H1 (cell line): ENCODE measurements at regions not wholly inside any gene's neighbourhood (a gene's known extent, or its start where the extent isn't known, plus 50 kb on each side); places are given as distances from the start of the nearest gene placed in this dataset.
"Not testable (repeated sequence)": the region's sequence is repeated elsewhere in the genome, so short reads cannot be mapped to it uniquely, and the experiment has no call there.

Source experiments
- CTCF ChIA-PET: fragments of 300-600 bp; sonication (Branson Sonifier 250); formaldehyde crosslinking; loops from one replicate; lab custom pipeline; 2021; ENCODE audit not compliant: partially characterized antibody; lab: Charles Lee
- POLR2A ChIA-PET: fragments of 300-600 bp; sonication (Branson Sonifier 250); formaldehyde crosslinking; loops from one replicate; lab custom pipeline; 2021; ENCODE audit warnings: inconsistent platforms; ENCODE audit not compliant: partially characterized antibody; lab: Charles Lee
- DNase-seq, 2 experiments: peaks; one replicate each; pipeline versions ENCODE4 v3.0.0 to v3.0.0-alpha.2; 2010 to 2022; ENCODE audit warnings: low spot score in 2 of 2, low read depth in 1 of 2, mixed read lengths in 1 of 2
- FAIRE-seq: peaks from 2 replicates; lab custom pipeline; 2011; peaks lifted over from hg19 to GRCh38; lab: Jason Lieb, UNC
- H2AFZ ChIP-seq: 2 replicates; pipeline ENCODE4 v1.8.1; 2012; ENCODE audit warnings: low read length, inconsistent platforms
- H2AK5ac ChIP-seq: 2 replicates; pipeline ENCODE4 v1.6.1; 2013; ENCODE audit warnings: low read depth, low read length
- H2BK120ac ChIP-seq: replicated peaks from 2 replicates; pipeline ENCODE3; 2013; ENCODE audit warnings: low read depth, low read length, inconsistent platforms
- H2BK12ac ChIP-seq: 2 replicates; pipeline ENCODE4 v1.6.1; 2013; ENCODE audit warnings: low read depth, low read length
- H2BK15ac ChIP-seq: 2 replicates; pipeline ENCODE4 v1.6.1; 2013; ENCODE audit warnings: low read length
- H2BK20ac ChIP-seq: 2 replicates; pipeline ENCODE4 v1.6.1; 2013; ENCODE audit warnings: low read length
- H2BK5ac ChIP-seq: 2 replicates; pipeline ENCODE4 v1.6.1; 2013; ENCODE audit warnings: low read depth, low read length
- H3K14ac ChIP-seq: 2 replicates; pipeline ENCODE4 v1.6.1; 2013; ENCODE audit warnings: inconsistent platforms; ENCODE audit not compliant: insufficient read length
- H3K18ac ChIP-seq: 2 replicates; pipeline ENCODE4 v1.6.1; 2013; ENCODE audit warnings: low read length; ENCODE audit errors: extremely low read depth
- H3K23ac ChIP-seq: 2 replicates; pipeline ENCODE4 v1.6.1; 2013; ENCODE audit warnings: inconsistent platforms; ENCODE audit not compliant: insufficient read length
- H3K23me2 ChIP-seq: 2 replicates; pipeline ENCODE4 v1.6.1; 2013; ENCODE audit warnings: low read depth, low read length
- H3K27ac ChIP-seq: 2 replicates; pipeline ENCODE4 v1.6.1; 2011; ENCODE audit warnings: low read depth, low read length, inconsistent platforms
- H3K27me3 ChIP-seq, 4 experiments: replicated peaks in 1 of 4; 1 replicate in 1 of 4; 2 replicates in 3 of 4; pipeline versions ENCODE4 v1.6.1 to v1.8.1; 2011 to 2013; ENCODE audit warnings: low read length in 3 of 4, mild to moderate bottlenecking in 3 of 4, inconsistent platforms in 2 of 4, mixed read lengths in 2 of 4, moderate library complexity in 1 of 4; ENCODE audit not compliant: control insufficient read depth in 3 of 4, insufficient read depth in 3 of 4; ENCODE audit errors: extremely low read depth in 1 of 4
- H3K36me3 ChIP-seq, 4 experiments: 2 replicates each; pipeline versions ENCODE4 v1.6.1 to v1.8.1; 2011 to 2013; ENCODE audit warnings: mild to moderate bottlenecking in 4 of 4, low read length in 3 of 4, moderate library complexity in 2 of 4, control low read depth in 1 of 4, inconsistent platforms in 1 of 4; ENCODE audit not compliant: insufficient read depth in 4 of 4, control insufficient read depth in 2 of 4
- H3K4ac ChIP-seq: replicated peaks from 2 replicates; pipeline ENCODE3; 2013; ENCODE audit warnings: low read length, low read depth, mixed read lengths, inconsistent platforms; ENCODE audit not compliant: insufficient read length
- H3K4me1 ChIP-seq, 4 experiments: replicated peaks in 1 of 4; 1 replicate in 1 of 4; 2 replicates in 3 of 4; pipeline versions ENCODE4 v1.6.1 to v1.8.1; 2011 to 2013; ENCODE audit warnings: low read length in 3 of 4, inconsistent platforms in 2 of 4, mixed read lengths in 1 of 4; ENCODE audit not compliant: insufficient read depth in 4 of 4, control insufficient read depth in 3 of 4
- H3K4me2 ChIP-seq, 2 experiments: 2 replicates each; pipeline versions ENCODE4 v1.6.1 to v1.8.1; 2011 to 2013; ENCODE audit warnings: low read depth in 2 of 2, low read length in 2 of 2, control low read depth in 1 of 2, inconsistent platforms in 1 of 2, mild to moderate bottlenecking in 1 of 2; ENCODE audit not compliant: insufficient read depth in 1 of 2
- H3K4me3 ChIP-seq, 4 experiments: fragments of 200-600, 300-600 bp in 1 of 4; sonication (generic), shearing (Covaris generic), sonication (Bioruptor Twin) in 1 of 4; 2 replicates each; pipeline versions ENCODE4 v1.5.1 to v1.8.1; 2011 to 2016; ENCODE audit warnings: low read length in 4 of 4, low read depth in 3 of 4, control low read depth in 2 of 4, inconsistent platforms in 2 of 4, mild to moderate bottlenecking in 2 of 4, mixed read lengths in 1 of 4, moderate library complexity in 1 of 4; ENCODE audit not compliant: insufficient read depth in 2 of 4; ENCODE audit errors: extremely low read depth in 1 of 4
- H3K56ac ChIP-seq: replicated peaks from 2 replicates; pipeline ENCODE3; 2013; ENCODE audit warnings: low read depth, mild to moderate bottlenecking, mixed read lengths, low read length, inconsistent platforms; ENCODE audit not compliant: insufficient read length
- H3K79me1 ChIP-seq: 2 replicates; pipeline ENCODE4 v1.6.1; 2013; ENCODE audit warnings: low read depth, low read length, control low read depth
- H3K79me2 ChIP-seq, 2 experiments: 2 replicates each; pipeline versions ENCODE4 v1.6.1 to v1.8.1; 2012 to 2013; ENCODE audit warnings: low read length in 2 of 2, mild to moderate bottlenecking in 2 of 2, inconsistent platforms in 1 of 2; ENCODE audit not compliant: insufficient read depth in 2 of 2, control insufficient read depth in 1 of 2
- H3K9ac ChIP-seq, 4 experiments: replicated peaks in 1 of 4; 1 replicate in 1 of 4; 2 replicates in 3 of 4; pipeline versions ENCODE4 v1.6.1 to v1.8.1; 2011 to 2013; ENCODE audit warnings: low read depth in 3 of 4, low read length in 3 of 4, control low read depth in 2 of 4, mild to moderate bottlenecking in 2 of 4, moderate library complexity in 2 of 4, inconsistent platforms in 1 of 4; ENCODE audit errors: extremely low read depth in 1 of 4
- H3K9me3 ChIP-seq, 2 experiments: 2 replicates each; pipeline versions ENCODE4 v1.6.1 to v1.8.1; 2012 to 2013; ENCODE audit warnings: mild to moderate bottlenecking in 2 of 2, moderate library complexity in 2 of 2, control low read depth in 1 of 2, inconsistent platforms in 1 of 2, low read depth in 1 of 2, low read length in 1 of 2, mixed read lengths in 1 of 2; ENCODE audit not compliant: insufficient read depth in 2 of 2
- H4K20me1 ChIP-seq, 2 experiments: replicated peaks in 1 of 2; 2 replicates each; pipeline versions ENCODE3 to v1.8.1; 2011 to 2013; ENCODE audit warnings: inconsistent platforms in 2 of 2, low read length in 2 of 2, mild to moderate bottlenecking in 1 of 2; ENCODE audit not compliant: insufficient read depth in 2 of 2, control insufficient read depth in 1 of 2
- H4K5ac ChIP-seq: 2 replicates; pipeline ENCODE4 v1.6.1; 2013; ENCODE audit warnings: low read length, low read depth, mixed read lengths, inconsistent platforms; ENCODE audit not compliant: insufficient read length
- H4K8ac ChIP-seq: 2 replicates; pipeline ENCODE4 v1.8.0; 2013; ENCODE audit warnings: mild to moderate bottlenecking, moderate library complexity, low read length, inconsistent platforms; ENCODE audit not compliant: insufficient read depth; ENCODE audit errors: extremely low read depth
- H4K91ac ChIP-seq: replicated peaks from 2 replicates; pipeline ENCODE3; 2013; ENCODE audit warnings: low read length, mixed read lengths, inconsistent platforms; ENCODE audit not compliant: insufficient read length
- ASH2L ChIP-seq: fragments of 200-600, 300-600 bp; sonication (generic); IDR thresholded peaks from one replicate; pipeline ENCODE4 v1.7.1; 2017; ENCODE audit warnings: low read length
- GTF2F1 ChIP-seq: IDR thresholded peaks from 2 replicates; pipeline ENCODE4 v1.6.1; 2012; ENCODE audit warnings: low read depth, low read length, improper control_type of control experiment, borderline replicate concordance
- SAP30 ChIP-seq: fragments of 300-600 bp; sonication (generic); IDR thresholded peaks from 2 replicates; pipeline ENCODE4 v1.7.1; 2012; ENCODE audit warnings: low read length, moderate library complexity, mild to moderate bottlenecking, inconsistent platforms; ENCODE audit not compliant: insufficient read depth, insufficient replicate concordance
- SP1 ChIP-seq: IDR thresholded peaks from 2 replicates; pipeline ENCODE4 v1.6.1; 2011; ENCODE audit warnings: low read depth, low read length
- TEAD4 ChIP-seq: IDR thresholded peaks from 2 replicates; pipeline ENCODE4 v1.6.1; 2012; ENCODE audit warnings: low read depth, low read length, inconsistent platforms, mixed read lengths
- WGBS, 2 experiments: shearing (Covaris generic) in 1 of 2; methylation state at CpG; one replicate each; pipeline versions ENCODE4 v1.1.6 to v1.1.7; 2013 to 2015; ENCODE audit warnings: low lambda C conversion rate in 2 of 2, mixed read lengths in 2 of 2, inconsistent platforms in 1 of 2, low coverage in 1 of 2, missing lambda C conversion rate in 1 of 2; ENCODE audit not compliant: insufficient replicate concordance in 2 of 2, insufficient coverage in 1 of 2, insufficient read length in 1 of 2; ENCODE audit errors: extremely low coverage in 1 of 2, missing lambda C conversion rate in 1 of 2; 5-methylcytosine and 5-hydroxymethylcytosine counted together

DNA sequence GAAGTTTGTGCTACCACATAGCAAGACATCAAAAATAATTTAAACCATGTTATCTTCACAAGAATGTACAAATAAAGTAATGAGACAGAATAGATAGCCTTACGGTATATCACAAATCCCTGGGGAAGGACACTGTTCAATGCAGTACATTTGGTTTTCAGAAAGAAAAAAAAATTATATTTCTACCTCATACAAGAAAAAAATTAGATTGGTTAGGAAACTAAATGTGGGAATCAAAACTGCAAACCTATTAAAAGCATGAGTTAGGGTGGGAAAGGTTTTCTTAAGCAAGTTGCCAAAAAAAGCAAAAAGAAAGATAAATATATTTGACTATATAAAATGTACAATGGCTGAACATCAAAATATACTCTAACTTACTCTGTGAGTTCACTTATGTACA, 201.9 kb upstream of the NREP start:
- H2AFZ ChIP-seq = no peak overlapping the region
- CTCF ChIA-PET = interaction anchor here (1.2 kb wide), 1 partner anchor 8 kb away, joined by 3 read pairs; no protein-coding TSS in a partner anchor
- FAIRE-seq = no peak

GRCh38 chr5:111956765-111957164, 199.8 kb upstream of the NREP start:
- H2BK5ac ChIP-seq = not testable (repeated sequence)

More for the DNA sequence above, 201.9 kb upstream of the NREP start:
- Histone ChIP-seq H3K27ac (no peak overlapping the region), H3K56ac (no peak overlapping the region), H2AK5ac (no peak overlapping the region), H4K20me1 (no peaks in the 10 kb centered on the region), H3K23ac (no peak overlapping the region), H3K14ac (no peak overlapping the region), H3K4me3 (no peak overlapping the region), H3K4me2 (no peak overlapping the region), H3K4ac (no peak overlapping the region), H3K27me3 (no peaks in the 10 kb centered on the region), H3K79me1 (no peaks in the 10 kb centered on the region), H4K8ac (no peak overlapping the region), H3K4me1 (no peaks in the 10 kb centered on the region), H3K9me3 (no peaks in the 10 kb centered on the region), H3K9ac (no peak overlapping the region), H4K5ac (no peak overlapping the region), H4K91ac (no peak overlapping the region), H2BK20ac (no peak overlapping the region), H3K79me2 (no peaks in the 10 kb centered on the region), H3K36me3 (no peaks in the 10 kb centered on the region)
- WGBS, 2 experiments = 84% methylated on average over 1 of the region's 1 CpG; no CpG with 5 or more reads in 1 of the 2 experiments
- POLR2A ChIA-PET = no interaction called here
- DNase-seq = no peak
- TF ChIP-seq GTF2F1 = no peak
- no peak for TF ChIP-seq SAP30
- no peak for TF ChIP-seq TEAD4
- TF ChIP-seq ASH2L = no peak
- no peak for TF ChIP-seq SP1
- TF ChIP-seq, all 59 proteins: peak for 0
- no peak overlapping the region for H2BK15ac ChIP-seq
- H2BK12ac ChIP-seq = no peak overlapping the region
- H3K23me2 ChIP-seq = no peaks in the 10 kb centered on the region
- no peak overlapping the region for H3K18ac ChIP-seq
- no peak overlapping the region for H2BK120ac ChIP-seq
- H2BK5ac ChIP-seq = no peak overlapping the region

More at GRCh38 chr5:111956765-111957164, 199.8 kb upstream of the NREP start:
- H2BK20ac ChIP-seq, H2BK120ac ChIP-seq, POLR2A ChIA-PET, H3K27ac ChIP-seq, FAIRE-seq, H3K36me3 ChIP-seq, H3K23ac ChIP-seq, H2BK15ac ChIP-seq, H3K14ac ChIP-seq, H3K56ac ChIP-seq, H4K8ac ChIP-seq, H4K91ac ChIP-seq, H3K4me3 ChIP-seq, H3K23me2 ChIP-seq, H3K9ac ChIP-seq, H3K18ac ChIP-seq, DNase-seq, H4K20me1 ChIP-seq, H2AK5ac ChIP-seq, H3K4me2 ChIP-seq, H3K79me2 ChIP-seq, H3K4ac ChIP-seq, H3K27me3 ChIP-seq, H2AFZ ChIP-seq, H3K79me1 ChIP-seq, H4K5ac ChIP-seq, H3K9me3 ChIP-seq, CTCF ChIA-PET, H2BK12ac ChIP-seq, H3K4me1 ChIP-seq: not testable (repeated sequence)
- WGBS, 2 experiments = 96% methylated on average over 3 of the region's 3 CpGs; no CpG with 5 or more reads in 1 of the 2 experiments
